K562 (cell line): ENCODE measurements at regions not wholly inside any gene's neighbourhood (a gene's known extent, or its start where the extent isn't known, plus 50 kb on each side); places are given as distances from the start of the nearest gene placed in this dataset.

ENCODE experiments used
- BHLHE40 ChIP-seq: IDR thresholded peaks from 2 replicates; pipeline ENCODE4 v1.6.1; 2011; ENCODE audit warnings: low read length, improper control_type of control experiment
- BRCA1 ChIP-seq, 2 experiments: fragments of 450-650 bp in 1 of 2; sonication (generic) in 1 of 2; formaldehyde crosslinking in 1 of 2; IDR thresholded peaks; 2 replicates each; pipeline versions ENCODE4 v1.5.0 to v1.6.1; 2017 to 2020; ENCODE audit warnings: mild to moderate bottlenecking in 1 of 2, missing genetic modification reagents in 1 of 2
- FIP1L1 ChIP-seq: fragments of 200-400 bp; formaldehyde crosslinking; IDR thresholded peaks from 2 replicates; pipeline ENCODE4 v1.6.1; 2018; ENCODE audit warnings: mild to moderate bottlenecking, low read depth, low read length; ENCODE audit not compliant: poor library complexity, severe bottlenecking
- HDAC3 ChIP-seq: fragments of 450-650 bp; IDR thresholded peaks from 2 replicates; pipeline ENCODE4 v1.6.1; 2018; ENCODE audit warnings: borderline replicate concordance, mild to moderate bottlenecking, moderate library complexity; ENCODE audit not compliant: partially characterized antibody
- JUND ChIP-seq, 2 experiments: IDR thresholded peaks; 2 replicates in 1 of 2; 3 replicates in 1 of 2; pipeline ENCODE4 v1.6.1; 2011; ENCODE audit warnings: borderline replicate concordance in 2 of 2, low read depth in 2 of 2, low read length in 2 of 2, improper control_type of control experiment in 1 of 2, missing biosample characterization in 1 of 2, missing genetic modification characterization in 1 of 2, missing genetic modification reagents in 1 of 2
- NFRKB ChIP-seq: fragments of 450-650 bp; IDR thresholded peaks from 2 replicates; pipeline ENCODE4 v1.6.1; 2016; ENCODE audit warnings: low read depth
- NFXL1 ChIP-seq: fragments of 450-650 bp; formaldehyde crosslinking; IDR thresholded peaks from 2 replicates; pipeline ENCODE4 v1.4.0; 2021; ENCODE audit warnings: mild to moderate bottlenecking
- PHB ChIP-seq: fragments of 250-450 bp; sonication (Bioruptor Pico); IDR thresholded peaks from 2 replicates; pipeline ENCODE4 v1.5.0; 2021
- RBM25 ChIP-seq: fragments of 200-400 bp; formaldehyde crosslinking; IDR thresholded peaks from 2 replicates; pipeline ENCODE4 v1.6.1; 2018; ENCODE audit warnings: low read length, low read depth, moderate library complexity; ENCODE audit not compliant: severe bottlenecking
- STAT6 ChIP-seq: sonication (generic); formaldehyde crosslinking; IDR thresholded peaks from 2 replicates; pipeline ENCODE4 v1.8.1; 2023; ENCODE audit warnings: mild to moderate bottlenecking, missing genetic modification reagents
- TCF3 ChIP-seq: sonication (generic); formaldehyde crosslinking; IDR thresholded peaks from 2 replicates; pipeline ENCODE4 v1.4.0; 2020; ENCODE audit warnings: mild to moderate bottlenecking, missing genetic modification reagents
- TRIM24 ChIP-seq, 2 experiments: fragments of 450-650 bp; IDR thresholded peaks; 2 replicates each; pipeline ENCODE4 v1.6.1; 2016
- ZBTB11 ChIP-seq, 3 experiments: fragments of 200-800 bp in 1 of 3; fragments of 250-450 bp in 1 of 3; fragments of 450-650 bp in 1 of 3; sonication (Bioruptor Pico) in 1 of 3; sonication (Bioruptor generic) in 1 of 3; formaldehyde crosslinking in 1 of 3; IDR thresholded peaks; 2 replicates each; pipeline versions ENCODE4 v1.6.1 to v1.8.0; 2016 to 2022; ENCODE audit warnings: mild to moderate bottlenecking in 2 of 3, missing genetic modification characterization in 2 of 3, missing compliant biosample characterization in 1 of 3, moderate library complexity in 1 of 3
- ZBTB7A ChIP-seq: IDR thresholded peaks from 2 replicates; pipeline ENCODE4 v1.6.1; 2011; ENCODE audit warnings: low read depth, mild to moderate bottlenecking, low read length, moderate library complexity, borderline replicate concordance; ENCODE audit not compliant: control insufficient read depth
- ZNF655 ChIP-seq: fragments of 250-450 bp; sonication (Bioruptor Pico); IDR thresholded peaks from 2 replicates; pipeline ENCODE4 v1.5.0; 2021
- ZNF740 ChIP-seq, 3 experiments: fragments of 200-800 bp in 1 of 3; sonication (Bioruptor generic) in 1 of 3; sonication (generic) in 1 of 3; formaldehyde crosslinking in 1 of 3; IDR thresholded peaks; 2 replicates each; pipeline versions ENCODE4 v1.6.1 to v1.8.0; 2016 to 2022; ENCODE audit warnings: mild to moderate bottlenecking in 2 of 3, missing compliant biosample characterization in 2 of 3, missing genetic modification characterization in 2 of 3, missing genetic modification reagents in 1 of 3

- TF ChIP-seq ZNF740 (CRISPR knock-in tag; IDR thresholded peaks at IDR 0.05) = peak; percentile 40; the same call in 1 of the 2 replicates
- no peak for TF ChIP-seq ZNF740 (tag; IDR thresholded peaks at IDR 0.05)
- TF ChIP-seq RBM25 = peak; percentile 39
- TF ChIP-seq BRCA1 (IDR thresholded peaks at IDR 0.05) = no peak
- no peak for TF ChIP-seq BRCA1 (CRISPR knock-in tag; IDR thresholded peaks at IDR 0.05)
- 0 out of 2 replicates have a peak, but pooled peaks have one; percentile 13 for TF ChIP-seq BHLHE40
- TF ChIP-seq ZBTB11 (CRISPR knock-in tag; IDR thresholded peaks at IDR 0.05) = peak in 2 of 3 experiments; percentile 7 to 63; a peak in 2 of 6 replicates
- TF ChIP-seq ZBTB7A = peak; percentile 88; the same call in 1 of the 2 replicates
- peak; percentile 20; the same call in 1 of the 2 replicates for TF ChIP-seq NFXL1 (CRISPR knock-in tag)
- TF ChIP-seq ZNF655 (CRISPR knock-in tag) = no peak
- no peak for TF ChIP-seq TCF3 (CRISPR knock-in tag)
- TF ChIP-seq STAT6 (CRISPR knock-in tag) = no peak
- peak in 1 of 2 experiments; percentile 60; a peak in 2 of 4 replicates for TF ChIP-seq TRIM24 (IDR thresholded peaks at IDR 0.05)
- peak; percentile 95 for TF ChIP-seq NFRKB
- no peak for TF ChIP-seq JUND (IDR thresholded peaks at IDR 0.05; ENCODE audit: borderline replicate concordance, low read depth, low read length)
- TF ChIP-seq JUND (tag; IDR thresholded peaks at IDR 0.05; ENCODE audit: borderline replicate concordance, low read depth, low read length) = 0 out of 3 replicates have a peak, but pooled peaks have one; percentile 9
- TF ChIP-seq FIP1L1 = no peak
- no peak for TF ChIP-seq PHB
- peak; percentile 12 for TF ChIP-seq HDAC3
Observed at GRCh38 chr6:158868890-158869825, 50.0 kb upstream of the EZR start (continued).
